Adrenal gland (tissue), 9 donors: ENCODE measurements at regions not wholly inside any gene's neighbourhood (a gene's known extent, or its start where the extent isn't known, plus 50 kb on each side); places are given as distances from the start of the nearest gene placed in this dataset.
"Not testable (repeated sequence)": the region's sequence is repeated elsewhere in the genome, so short reads cannot be mapped to it uniquely, and the experiment has no call there.

Experiments
- DNase-seq, 7 donors: peaks; one replicate each; pipeline ENCODE4 v3.0.0-alpha.2; 2019 to 2020
- H3K27ac ChIP-seq, 5 donors: fragments of 200-600 bp; sonication (generic) in 4 of 5; 1 replicate in 3 of 5; 2 replicates in 2 of 5; pipeline versions ENCODE4 v1.5.1 to v1.8.0; 2016 to 2020; ENCODE audit warnings: mild to moderate bottlenecking in 1 of 5
- H3K27me3 ChIP-seq: fragments of 200-600 bp; 2 replicates; pipeline ENCODE4 v1.8.0; 2021
- H3K36me3 ChIP-seq, 2 donors: fragments of 200-600 bp; replicated peaks in 1 of 2; 1 replicate in 1 of 2; 2 replicates in 1 of 2; pipeline versions ENCODE4 v1.5.1 to v1.8.0; 2018 to 2022
- H3K4me1 ChIP-seq, 2 donors: fragments of 200-600 bp; replicated peaks in 1 of 2; 1 replicate in 1 of 2; 2 replicates in 1 of 2; pipeline versions ENCODE4 v1.5.1 to v1.8.0; 2018 to 2021
- H3K4me3 ChIP-seq, 4 donors: fragments of 200-600 bp; sonication (generic) in 3 of 4; one replicate each; pipeline ENCODE4 v1.5.1; 2016 to 2018
- H3K9me3 ChIP-seq, 3 donors: fragments of 200-600 bp; sonication (generic) in 1 of 3; replicated peaks in 1 of 3; 1 replicate in 2 of 3; 2 replicates in 1 of 3; pipeline versions ENCODE4 v1.5.1 to v1.8.0; 2016 to 2021
- POLR2A ChIP-seq, 2 donors: fragments of 450-650 bp; IDR thresholded peaks; one replicate each; pipeline ENCODE4 v1.6.1; 2017; ENCODE audit warnings: antibody characterized with exemption in 2 of 2, mild to moderate bottlenecking in 2 of 2, moderate library complexity in 1 of 2
- WGBS, 4 donors: extraction: QIAGEN DNeasy Blood & Tissue Kit in 2 of 4; methylation state at CpG; one replicate each; pipeline versions ENCODE4 v1.1.5 to v1.1.7; 2013 to 2017; 5-methylcytosine and 5-hydroxymethylcytosine counted together
- intact Hi-C, 2 donors: fragments of 100-400 bp; cut with DNase I; formaldehyde crosslinking; loops; one replicate each; pipeline versions ENCODE4 v1.14.1 to v1.15.0; 2022 to 2023
- TF ChIP-seq, protein P1 (sequence below), 6 experiments: fragments of 450-650 bp in 4 of 6; fragments of 200-600 bp in 2 of 6; sonication (generic) in 1 of 6; IDR thresholded peaks; 1 replicate in 5 of 6; 2 replicates in 1 of 6; pipeline versions ENCODE4 v1.5.1 to v1.8.0; 2016 to 2021; ENCODE audit warnings: antibody characterized with exemption in 6 of 6, mild to moderate bottlenecking in 2 of 6, moderate library complexity in 1 of 6
- donor health status: healthy with polysubstance abuse.
- donor health status: Bipolar disorder and iron deficiency.
- donor health status: DM: yes; HTN: yes; CAD: no.
- donor health status: DM: no; HTN: no; CAD: no.
- donor health status: DM: no; HTN: no; CAD: no.

DNA sequence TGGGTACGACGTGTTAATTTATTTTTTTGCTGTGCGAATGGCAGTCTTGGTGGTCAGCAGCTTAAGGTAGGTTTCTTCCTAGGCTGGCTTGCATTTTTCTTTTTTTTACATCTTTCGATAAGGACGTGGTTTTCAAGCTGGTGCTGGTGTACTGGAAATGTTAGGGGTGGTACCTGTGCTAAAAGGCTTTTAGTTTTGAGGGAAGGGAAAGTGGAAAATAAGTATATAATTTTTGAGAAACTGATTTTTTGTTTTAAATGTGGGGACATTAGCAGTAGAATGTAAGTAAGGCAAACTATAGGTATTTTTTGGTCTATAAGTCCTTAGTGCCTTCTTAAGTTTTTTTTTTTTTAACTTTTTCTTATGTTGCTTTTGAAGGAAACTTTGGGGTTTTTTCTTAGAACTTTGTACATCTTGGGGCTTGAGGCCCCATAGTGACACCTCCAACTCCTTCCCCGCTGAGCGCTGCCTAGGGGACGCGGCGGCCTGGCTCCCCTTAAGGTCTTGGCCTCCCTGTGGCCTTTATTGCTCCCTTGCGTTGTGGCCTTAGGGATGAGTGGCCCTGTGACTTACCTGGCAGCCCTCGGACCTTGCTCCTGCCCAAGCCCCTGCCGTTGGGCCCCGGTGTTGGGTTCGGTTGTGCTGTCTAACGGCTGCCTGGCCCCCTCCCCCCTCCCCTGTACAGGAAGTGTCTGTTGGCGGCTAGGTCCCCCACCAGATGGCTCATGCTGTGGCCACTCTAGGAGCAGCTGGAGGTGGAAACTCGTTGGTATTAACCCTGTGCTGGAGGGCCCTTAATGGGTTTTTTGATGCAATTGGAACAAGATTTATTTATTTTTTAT lies 88.0 kb upstream of the RPRML start:
- intact Hi-C loops = no loop called here
- Histone ChIP-seq H3K4me3 (peak overlapping the region; percentile 43 to 95 (median 78)), H3K9me3 (no peaks in the 10 kb centered on the region), H3K27me3 (no peaks in the 10 kb centered on the region), H3K27ac (peak overlapping the region in 4 of 5 donors; percentile 68 to 92 (median 78)), H3K36me3 (no peaks in the 10 kb centered on the region), H3K4me1 (peaks cover 3 to 8% of the 10 kb centered on the region in 2 donors)
- 3 to 4% (median 3%) methylated on average over 17 to 18 of the region's 18 CpGs for WGBS, 4 donors
- peak; percentile 76 to 90 (median 87) for DNase-seq
- TF ChIP-seq, protein P1, sequence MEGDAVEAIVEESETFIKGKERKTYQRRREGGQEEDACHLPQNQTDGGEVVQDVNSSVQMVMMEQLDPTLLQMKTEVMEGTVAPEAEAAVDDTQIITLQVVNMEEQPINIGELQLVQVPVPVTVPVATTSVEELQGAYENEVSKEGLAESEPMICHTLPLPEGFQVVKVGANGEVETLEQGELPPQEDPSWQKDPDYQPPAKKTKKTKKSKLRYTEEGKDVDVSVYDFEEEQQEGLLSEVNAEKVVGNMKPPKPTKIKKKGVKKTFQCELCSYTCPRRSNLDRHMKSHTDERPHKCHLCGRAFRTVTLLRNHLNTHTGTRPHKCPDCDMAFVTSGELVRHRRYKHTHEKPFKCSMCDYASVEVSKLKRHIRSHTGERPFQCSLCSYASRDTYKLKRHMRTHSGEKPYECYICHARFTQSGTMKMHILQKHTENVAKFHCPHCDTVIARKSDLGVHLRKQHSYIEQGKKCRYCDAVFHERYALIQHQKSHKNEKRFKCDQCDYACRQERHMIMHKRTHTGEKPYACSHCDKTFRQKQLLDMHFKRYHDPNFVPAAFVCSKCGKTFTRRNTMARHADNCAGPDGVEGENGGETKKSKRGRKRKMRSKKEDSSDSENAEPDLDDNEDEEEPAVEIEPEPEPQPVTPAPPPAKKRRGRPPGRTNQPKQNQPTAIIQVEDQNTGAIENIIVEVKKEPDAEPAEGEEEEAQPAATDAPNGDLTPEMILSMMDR (IDR thresholded peaks at IDR 0.05) = peak in 3 of 6 experiments; percentile 29 to 49 (median 36)
- peak; percentile 43 to 74 for TF ChIP-seq POLR2A (IDR thresholded peaks at IDR 0.05)

DNA sequence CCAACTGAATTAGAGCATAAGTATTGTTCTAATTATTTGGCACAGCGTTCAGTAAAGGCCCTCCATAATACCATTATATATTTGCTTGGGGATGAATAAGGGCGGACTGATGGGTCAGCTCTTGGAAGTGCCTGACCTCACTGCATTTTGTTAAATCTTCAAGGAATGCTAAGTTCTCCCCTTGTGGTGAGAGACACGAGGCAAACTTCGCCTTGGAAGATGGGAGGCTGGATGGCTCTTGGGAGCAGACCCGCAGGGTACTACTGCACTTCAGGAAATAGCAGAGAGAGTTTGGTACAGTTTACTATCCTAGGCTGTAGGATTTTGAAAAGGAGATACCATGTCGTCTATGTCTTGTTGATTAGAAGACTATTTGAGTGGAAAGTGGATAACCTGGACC lies 87.0 kb upstream of the RPRML start:
- WGBS, 4 donors = 76 to 81% (median 79%) methylated on average over 6 of the region's 6 CpGs
- intact Hi-C loops = no loop called here
- TF ChIP-seq, protein P1 (IDR thresholded peaks at IDR 0.05) = no peak
- H3K27me3 ChIP-seq = no peaks in the 10 kb centered on the region
- peaks cover 3 to 8% of the 10 kb centered on the region in 2 donors for H3K4me1 ChIP-seq
- no peak overlapping the region for H3K27ac ChIP-seq
- H3K36me3 ChIP-seq = no peaks in the 10 kb centered on the region
- H3K9me3 ChIP-seq = no peaks in the 10 kb centered on the region
- H3K4me3 ChIP-seq = no peak overlapping the region
- no peak for DNase-seq

DNA sequence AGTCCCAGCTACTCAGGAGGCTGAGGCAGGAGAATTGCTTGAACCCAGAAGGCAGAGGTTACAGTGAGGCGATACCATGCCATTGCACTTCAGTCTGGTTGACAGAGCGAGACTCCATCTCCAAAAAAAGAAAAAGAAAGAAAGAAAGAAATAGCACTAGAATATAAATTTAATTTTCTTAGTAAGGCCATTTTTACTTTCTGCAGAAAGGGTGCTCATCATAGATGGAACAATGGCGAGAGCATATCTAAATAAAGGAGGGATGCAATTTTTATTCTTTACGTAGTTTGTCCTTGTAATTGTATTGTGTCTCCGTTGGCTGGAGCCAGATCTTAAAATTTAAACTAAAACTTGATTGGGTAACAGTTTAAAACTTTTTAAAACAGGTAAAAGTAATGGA lies 85.6 kb upstream of the RPRML start:
- no peak overlapping the region for H3K27ac ChIP-seq
- no peaks in the 10 kb centered on the region for H3K27me3 ChIP-seq
- TF ChIP-seq, protein P1 (IDR thresholded peaks at IDR 0.05) = no peak
- no peak for TF ChIP-seq POLR2A (IDR thresholded peaks at IDR 0.05)
- no peaks in the 10 kb centered on the region for H3K9me3 ChIP-seq
- WGBS, 4 donors = 96 to 98% (median 98%) methylated on average over 5 of the region's 5 CpGs
- intact Hi-C loops = no loop called here
- DNase-seq = no peak
- peaks cover 0 to 4% of the 10 kb centered on the region in 2 donors for H3K4me1 ChIP-seq
- H3K36me3 ChIP-seq = no peaks in the 10 kb centered on the region
- H3K4me3 ChIP-seq = no peak overlapping the region

DNA sequence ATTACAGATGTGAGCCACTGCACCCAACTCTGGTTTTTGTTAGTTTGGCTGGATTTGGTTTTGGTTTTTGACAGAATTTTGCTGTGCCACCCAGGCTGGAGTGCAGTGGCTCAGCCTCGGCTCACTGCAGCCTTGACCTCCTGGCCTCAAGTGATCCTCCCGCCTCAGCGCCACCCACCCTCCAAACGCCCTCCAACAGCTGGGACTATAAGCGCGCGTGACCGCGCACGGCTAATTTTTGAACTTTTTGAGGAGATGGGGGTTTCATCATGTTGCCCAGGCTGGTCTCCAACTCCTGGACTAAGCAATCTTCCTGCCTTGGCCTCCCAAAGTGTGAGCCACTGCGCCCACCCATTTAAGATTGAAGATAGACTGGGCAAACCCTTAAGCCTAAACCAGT lies 84.4 kb upstream of the RPRML start:
- intact Hi-C loops = no loop called here
- 89 to 91% (median 91%) methylated on average over 11 of the region's 11 CpGs for WGBS, 4 donors

DNA sequence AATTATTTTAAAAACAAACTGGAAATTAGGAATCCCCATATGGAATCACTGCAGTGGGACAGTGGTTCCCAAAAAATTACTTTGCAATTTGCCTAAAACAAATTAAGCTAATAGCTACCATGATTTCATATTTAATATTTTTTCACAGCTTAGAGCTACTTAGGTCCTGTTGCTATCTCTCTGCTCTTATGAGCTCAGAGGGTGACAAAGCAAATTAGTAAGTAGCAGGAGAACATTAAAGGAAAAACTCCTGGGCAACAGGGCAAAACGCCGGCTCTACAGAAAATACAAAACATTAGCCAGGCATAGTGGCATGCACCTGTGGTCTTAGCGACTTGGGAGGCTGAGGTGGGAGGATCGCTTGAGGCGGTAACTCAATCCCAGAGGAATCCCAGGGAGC lies 83.8 kb upstream of the RPRML start:
- H3K27me3 ChIP-seq, H3K9me3 ChIP-seq, H3K27ac ChIP-seq, H3K4me3 ChIP-seq, H3K4me1 ChIP-seq, DNase-seq, H3K36me3 ChIP-seq, intact Hi-C loops: not testable (repeated sequence)
- WGBS, 4 donors = 93 to 96% (median 95%) methylated on average over 5 of the region's 5 CpGs

More for the DNA sequence above, 84.4 kb upstream of the RPRML start:
- Histone ChIP-seq H3K27me3 (no peaks in the 10 kb centered on the region), H3K27ac (no peak overlapping the region), H3K4me1 (peaks cover 0 to 4% of the 10 kb centered on the region in 2 donors), H3K4me3 (no peak overlapping the region), H3K36me3 (no peaks in the 10 kb centered on the region), H3K9me3 (no peaks in the 10 kb centered on the region)
- TF ChIP-seq POLR2A (IDR thresholded peaks at IDR 0.05) = no peak
- TF ChIP-seq, protein P1 (IDR thresholded peaks at IDR 0.05) = no peak
- DNase-seq = no peak

DNA sequence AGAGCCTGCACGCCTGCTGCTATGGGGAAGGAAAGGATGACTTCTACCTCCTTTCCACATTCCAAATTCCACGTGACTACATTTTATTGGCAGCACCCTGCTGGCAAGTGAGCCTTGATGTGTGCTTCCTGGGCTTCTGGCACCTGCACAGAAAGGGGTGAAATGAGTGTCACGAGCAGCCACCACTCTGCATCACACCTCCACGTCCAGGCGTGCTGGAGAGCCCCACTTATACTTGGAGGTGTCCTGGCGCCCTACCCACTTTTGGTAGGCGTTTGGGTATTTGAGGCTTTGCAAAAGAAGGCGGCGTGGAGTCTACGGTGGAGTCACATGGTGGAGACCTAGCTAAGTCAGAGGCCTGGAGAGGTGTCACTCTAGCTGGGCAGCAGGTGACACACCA lies 81.0 kb upstream of the RPRML start:
- 92 to 98% (median 94%) methylated on average over 8 to 10 of the region's 10 CpGs for WGBS, 4 donors
- H3K27me3 ChIP-seq, DNase-seq, H3K27ac ChIP-seq, intact Hi-C loops, H3K4me1 ChIP-seq, H3K9me3 ChIP-seq, H3K4me3 ChIP-seq: not testable (repeated sequence)
- H3K36me3 ChIP-seq = peaks cover 0 to 10% of the 10 kb centered on the region in 2 donors
